ENCODE measurements at regions not wholly inside any gene's neighbourhood (a gene's known extent, or its start where the extent isn't known, plus 50 kb on each side); places are given as distances from the start of the nearest gene placed in this dataset.

DNA sequence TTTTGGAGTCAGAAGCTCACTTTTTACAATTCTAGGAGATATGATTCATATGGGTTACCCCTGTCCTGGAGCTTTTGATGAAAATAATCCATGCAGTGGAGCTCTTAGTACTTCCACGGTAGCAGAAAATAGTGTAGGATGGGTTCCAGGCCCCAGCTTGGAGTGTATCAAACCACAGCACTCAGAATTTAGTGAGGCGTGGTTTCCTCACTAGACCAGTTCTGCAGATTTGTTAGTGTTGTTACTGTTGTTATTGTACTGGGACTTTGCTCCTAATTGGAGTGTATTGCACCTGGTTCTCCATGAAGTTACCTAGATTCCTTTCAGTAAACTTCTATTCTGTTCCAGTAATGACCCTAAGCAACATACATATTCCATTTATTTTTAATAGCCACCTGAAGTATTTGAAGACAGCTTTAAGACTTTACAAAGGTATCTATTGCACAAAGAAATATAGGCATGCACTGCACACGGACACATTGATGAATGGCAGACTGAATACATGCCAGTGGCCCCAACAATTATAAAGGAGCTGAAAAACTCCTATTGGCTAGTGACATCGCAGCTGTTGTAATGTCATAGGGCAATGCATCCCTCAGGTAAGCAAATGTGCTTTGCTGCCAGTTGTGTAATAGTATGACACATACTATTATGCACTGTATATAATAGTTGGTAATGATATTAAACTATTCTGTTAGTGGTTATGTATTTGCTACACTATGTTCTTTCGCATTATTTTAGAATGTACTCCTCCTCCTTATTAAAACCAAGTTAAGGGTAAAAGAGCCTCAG, 1058.0 kb downstream of the KCNT2 start:
- TF ChIP-seq, protein P1, sequence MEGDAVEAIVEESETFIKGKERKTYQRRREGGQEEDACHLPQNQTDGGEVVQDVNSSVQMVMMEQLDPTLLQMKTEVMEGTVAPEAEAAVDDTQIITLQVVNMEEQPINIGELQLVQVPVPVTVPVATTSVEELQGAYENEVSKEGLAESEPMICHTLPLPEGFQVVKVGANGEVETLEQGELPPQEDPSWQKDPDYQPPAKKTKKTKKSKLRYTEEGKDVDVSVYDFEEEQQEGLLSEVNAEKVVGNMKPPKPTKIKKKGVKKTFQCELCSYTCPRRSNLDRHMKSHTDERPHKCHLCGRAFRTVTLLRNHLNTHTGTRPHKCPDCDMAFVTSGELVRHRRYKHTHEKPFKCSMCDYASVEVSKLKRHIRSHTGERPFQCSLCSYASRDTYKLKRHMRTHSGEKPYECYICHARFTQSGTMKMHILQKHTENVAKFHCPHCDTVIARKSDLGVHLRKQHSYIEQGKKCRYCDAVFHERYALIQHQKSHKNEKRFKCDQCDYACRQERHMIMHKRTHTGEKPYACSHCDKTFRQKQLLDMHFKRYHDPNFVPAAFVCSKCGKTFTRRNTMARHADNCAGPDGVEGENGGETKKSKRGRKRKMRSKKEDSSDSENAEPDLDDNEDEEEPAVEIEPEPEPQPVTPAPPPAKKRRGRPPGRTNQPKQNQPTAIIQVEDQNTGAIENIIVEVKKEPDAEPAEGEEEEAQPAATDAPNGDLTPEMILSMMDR (IDR thresholded peaks at IDR 0.05) = no peak
- no peak for TF ChIP-seq ZFX (IDR thresholded peaks at IDR 0.05; ENCODE audit: borderline replicate concordance)

All from 22Rv1 (cell line).